ENCODE measurements at regions not wholly inside any gene's neighbourhood (a gene's known extent, or its start where the extent isn't known, plus 50 kb on each side); places are given as distances from the start of the nearest gene placed in this dataset.

DNA sequence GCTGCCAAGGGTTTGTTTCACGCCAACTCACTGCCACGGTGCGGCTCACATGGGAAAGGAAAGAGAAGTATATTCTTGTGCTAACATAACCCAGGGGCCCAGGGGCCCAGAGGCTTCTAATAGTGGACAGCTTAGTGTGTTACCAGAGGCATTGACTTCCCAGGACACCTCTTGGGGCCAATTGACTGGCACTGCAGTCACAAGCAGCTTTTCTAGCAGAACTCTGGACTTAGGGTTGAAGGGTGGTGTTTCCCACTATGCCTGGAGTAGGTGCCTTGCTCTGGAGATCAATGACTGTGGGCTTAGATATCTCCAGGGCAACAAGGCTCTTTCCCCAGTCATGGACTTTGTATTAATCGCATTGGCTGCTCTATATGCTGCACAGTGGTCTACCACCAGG lies 172.7 kb upstream of the KBTBD8 start:
- H3K27ac ChIP-seq (ENCODE audit: insufficient read depth, low read depth, low read length) = no peak overlapping the region
- no peak overlapping the region for H2AFZ ChIP-seq (ENCODE audit: low read depth, low read length)
- POLR2A ChIA-PET = no interaction called here
- H3K9me3 ChIP-seq (replicated peaks; ENCODE audit: control insufficient read depth, insufficient read depth, low read length) = no peaks in the 10 kb centered on the region
- no peak overlapping the region for H3K9ac ChIP-seq (replicated peaks; ENCODE audit: extremely low read depth, insufficient read depth, low read length)
- DNase-seq (ENCODE audit: low read depth, low spot score) (no peak), FAIRE-seq (no peak)
- CTCF ChIA-PET = interaction anchor here (1.4 to 5.8 kb wide), 2 partner anchors 547 to 572 kb away, joined by 4 to 108 read pairs; no protein-coding TSS in a partner anchor
- H3K4me2 ChIP-seq (ENCODE audit: insufficient read depth, low read length) = no peak overlapping the region
- TF ChIP-seq, protein P1, sequence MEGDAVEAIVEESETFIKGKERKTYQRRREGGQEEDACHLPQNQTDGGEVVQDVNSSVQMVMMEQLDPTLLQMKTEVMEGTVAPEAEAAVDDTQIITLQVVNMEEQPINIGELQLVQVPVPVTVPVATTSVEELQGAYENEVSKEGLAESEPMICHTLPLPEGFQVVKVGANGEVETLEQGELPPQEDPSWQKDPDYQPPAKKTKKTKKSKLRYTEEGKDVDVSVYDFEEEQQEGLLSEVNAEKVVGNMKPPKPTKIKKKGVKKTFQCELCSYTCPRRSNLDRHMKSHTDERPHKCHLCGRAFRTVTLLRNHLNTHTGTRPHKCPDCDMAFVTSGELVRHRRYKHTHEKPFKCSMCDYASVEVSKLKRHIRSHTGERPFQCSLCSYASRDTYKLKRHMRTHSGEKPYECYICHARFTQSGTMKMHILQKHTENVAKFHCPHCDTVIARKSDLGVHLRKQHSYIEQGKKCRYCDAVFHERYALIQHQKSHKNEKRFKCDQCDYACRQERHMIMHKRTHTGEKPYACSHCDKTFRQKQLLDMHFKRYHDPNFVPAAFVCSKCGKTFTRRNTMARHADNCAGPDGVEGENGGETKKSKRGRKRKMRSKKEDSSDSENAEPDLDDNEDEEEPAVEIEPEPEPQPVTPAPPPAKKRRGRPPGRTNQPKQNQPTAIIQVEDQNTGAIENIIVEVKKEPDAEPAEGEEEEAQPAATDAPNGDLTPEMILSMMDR (IDR thresholded peaks at IDR 0.05; ENCODE audit: extremely low read depth in 1 of 2, insufficient read depth in 1 of 2, low read depth in 1 of 2, low read length in 2 of 2) = no peak
- TF ChIP-seq POLR2AphosphoS5 (IDR thresholded peaks at IDR 0.05; ENCODE audit: insufficient read depth, low read depth, low read length) = no peak
- TF ChIP-seq, protein P2, sequence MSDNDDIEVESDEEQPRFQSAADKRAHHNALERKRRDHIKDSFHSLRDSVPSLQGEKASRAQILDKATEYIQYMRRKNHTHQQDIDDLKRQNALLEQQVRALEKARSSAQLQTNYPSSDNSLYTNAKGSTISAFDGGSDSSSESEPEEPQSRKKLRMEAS (IDR thresholded peaks at IDR 0.05; ENCODE audit: insufficient read depth, insufficient read length) = no peak
- TF ChIP-seq FOS (IDR thresholded peaks at IDR 0.05; ENCODE audit: borderline replicate concordance, insufficient read depth, low read length) = no peak
- no peak for TF ChIP-seq EZH2 (IDR thresholded peaks at IDR 0.05; ENCODE audit: borderline replicate concordance, low read depth, low read length, severe bottlenecking)
- no peak for TF ChIP-seq MYC (IDR thresholded peaks at IDR 0.05; ENCODE audit: low read depth, low read length)
- TF ChIP-seq JUN (IDR thresholded peaks at IDR 0.05; ENCODE audit: borderline replicate concordance, insufficient read depth, insufficient read length, low read depth) = no peak
- TF ChIP-seq GATA2 (IDR thresholded peaks at IDR 0.05; ENCODE audit: insufficient read depth, insufficient read length, low read depth, low read length) = no peak
- TF ChIP-seq POLR2A (IDR thresholded peaks at IDR 0.05; ENCODE audit: low read depth, low read length) = no peak
- intact Hi-C loops (cut with micrococcal nuclease) = no loop called here
- H3K36me3 ChIP-seq (ENCODE audit: control insufficient read depth in 2 of 2, extremely low read depth in 1 of 2, insufficient read depth in 2 of 2, low read length in 2 of 2) = no peaks in the 10 kb centered on the region
- no peaks in the 10 kb centered on the region for H3K79me2 ChIP-seq (ENCODE audit: control insufficient read depth, insufficient read depth, low read length)
- no peaks in the 10 kb centered on the region for H3K9me1 ChIP-seq (replicated peaks; ENCODE audit: control insufficient read depth, extremely low read depth, insufficient read depth, low read length)
- H3K4me3 ChIP-seq (replicated peaks in 1 of 3; ENCODE audit: insufficient read depth in 1 of 3, low read depth in 1 of 3, low read length in 3 of 3) = no peak overlapping the region
- H4K20me1 ChIP-seq (replicated peaks; ENCODE audit: control insufficient read depth, extremely low read depth, insufficient read depth, low read length) = no peaks in the 10 kb centered on the region
- no TSS peak for BruUV-seq (replicated peaks)
- no peaks in the 10 kb centered on the region for H3K4me1 ChIP-seq (ENCODE audit: control insufficient read depth, extremely low read depth, insufficient read depth, low read length)
- dilution Hi-C loops (cut with MboI; ENCODE audit: extremely low pct_ligation_motif_present, low sequenced_read_pairs) = no loop called here
- peaks cover 3 to 4% of the 10 kb centered on the region in 2 experiments for H3K27me3 ChIP-seq (ENCODE audit: control insufficient read depth in 2 of 2, insufficient read depth in 2 of 2, low read length in 2 of 2)

All from endothelial cell of umbilical vein (primary cell).